HEK293 (cell line): ENCODE measurements at regions not wholly inside any gene's neighbourhood (a gene's known extent, or its start where the extent isn't known, plus 50 kb on each side); places are given as distances from the start of the nearest gene placed in this dataset.

ENCODE experiments used
- SALL2 ChIP-seq: fragments of 450-650 bp; formaldehyde crosslinking; IDR thresholded peaks from 2 replicates; pipeline ENCODE4 v1.5.0; 2017; ENCODE audit warnings: missing biosample characterization, mild to moderate bottlenecking, missing genetic modification characterization, borderline replicate concordance
- ZIC2 ChIP-seq: fragments of 450-650 bp; formaldehyde crosslinking; IDR thresholded peaks from 2 replicates; pipeline ENCODE4 v1.5.1; 2016; ENCODE audit warnings: missing biosample characterization, missing genetic modification characterization
- ZNF140 ChIP-seq: fragments of 450-650 bp; formaldehyde crosslinking; IDR thresholded peaks from 2 replicates; pipeline ENCODE4 v1.5.1; 2016; ENCODE audit warnings: missing biosample characterization, missing genetic modification characterization
- TF ChIP-seq, protein P1 (sequence below): fragments of 450-650 bp; formaldehyde crosslinking; IDR thresholded peaks from 2 replicates; pipeline ENCODE4 v1.5.1; 2016; ENCODE audit warnings: missing biosample characterization, missing genetic modification characterization

- TF ChIP-seq ZIC2 (tag by site-specific recombination) (no peak), ZNF140 (tag by site-specific recombination) (no peak), SALL2 (tag by site-specific recombination) (no peak)
- TF ChIP-seq, protein P1, sequence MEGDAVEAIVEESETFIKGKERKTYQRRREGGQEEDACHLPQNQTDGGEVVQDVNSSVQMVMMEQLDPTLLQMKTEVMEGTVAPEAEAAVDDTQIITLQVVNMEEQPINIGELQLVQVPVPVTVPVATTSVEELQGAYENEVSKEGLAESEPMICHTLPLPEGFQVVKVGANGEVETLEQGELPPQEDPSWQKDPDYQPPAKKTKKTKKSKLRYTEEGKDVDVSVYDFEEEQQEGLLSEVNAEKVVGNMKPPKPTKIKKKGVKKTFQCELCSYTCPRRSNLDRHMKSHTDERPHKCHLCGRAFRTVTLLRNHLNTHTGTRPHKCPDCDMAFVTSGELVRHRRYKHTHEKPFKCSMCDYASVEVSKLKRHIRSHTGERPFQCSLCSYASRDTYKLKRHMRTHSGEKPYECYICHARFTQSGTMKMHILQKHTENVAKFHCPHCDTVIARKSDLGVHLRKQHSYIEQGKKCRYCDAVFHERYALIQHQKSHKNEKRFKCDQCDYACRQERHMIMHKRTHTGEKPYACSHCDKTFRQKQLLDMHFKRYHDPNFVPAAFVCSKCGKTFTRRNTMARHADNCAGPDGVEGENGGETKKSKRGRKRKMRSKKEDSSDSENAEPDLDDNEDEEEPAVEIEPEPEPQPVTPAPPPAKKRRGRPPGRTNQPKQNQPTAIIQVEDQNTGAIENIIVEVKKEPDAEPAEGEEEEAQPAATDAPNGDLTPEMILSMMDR = no peak
Measured at GRCh38 chr4:178970433-178971140, 1528.3 kb upstream of the AGA start.
